CD4-positive, alpha-beta memory T cell (primary cell): ENCODE measurements at regions not wholly inside any gene's neighbourhood (a gene's known extent, or its start where the extent isn't known, plus 50 kb on each side); places are given as distances from the start of the nearest gene placed in this dataset.

Experiments
- CTCF ChIA-PET: fragments of 350-600 bp; sonication (Branson Sonifier 250); formaldehyde crosslinking; loops from one replicate; lab custom pipeline; 2021; ENCODE audit warnings: inconsistent platforms; ENCODE audit not compliant: partially characterized antibody; lab: Charles Lee
- POLR2A ChIA-PET: fragments of 350-600 bp; sonication (Branson Sonifier 250); formaldehyde crosslinking; loops from one replicate; lab custom pipeline; 2021; ENCODE audit not compliant: partially characterized antibody; lab: Charles Lee
- DNase-seq, 5 donors: peaks; one replicate each; pipeline versions ENCODE4 v3.0.0 to v3.0.0-alpha.2; 2020 to 2022; ENCODE audit warnings: mixed read lengths in 1 of 5
- H3K27ac ChIP-seq: one replicate; pipeline ENCODE4 v1.7.0; 2013; ENCODE audit warnings: low read depth, low read length
- H3K27me3 ChIP-seq: 2 replicates; pipeline ENCODE4 v1.7.0; 2013; ENCODE audit warnings: mild to moderate bottlenecking, low read length, moderate library complexity; ENCODE audit not compliant: insufficient read depth
- H3K36me3 ChIP-seq: 2 replicates; pipeline ENCODE4 v1.7.0; 2013; ENCODE audit warnings: mild to moderate bottlenecking, low read length, moderate library complexity; ENCODE audit not compliant: insufficient read depth
- H3K4me1 ChIP-seq: 2 replicates; pipeline ENCODE4 v1.7.0; 2013; ENCODE audit warnings: mild to moderate bottlenecking, low read length, moderate library complexity; ENCODE audit not compliant: insufficient read depth
- H3K4me3 ChIP-seq, 2 donors: one replicate each; pipeline ENCODE4 v1.7.0; 2013; ENCODE audit warnings: low read length in 2 of 2, mild to moderate bottlenecking in 1 of 2
- H3K9me3 ChIP-seq, 2 donors: one replicate each; pipeline ENCODE4 v1.7.0; 2013; ENCODE audit warnings: low read length in 2 of 2, control low read depth in 1 of 2; ENCODE audit not compliant: control insufficient read depth in 1 of 2
- H3K27ac Mint-ChIP-seq, 7 donors: one replicate each; pipeline ENCODE4 v1.8.0; 2020 to 2021; ENCODE audit warnings: mixed read lengths in 7 of 7, mild to moderate bottlenecking in 6 of 7, inconsistent platforms in 3 of 7, moderate library complexity in 3 of 7
- H3K27me3 Mint-ChIP-seq, 2 donors: one replicate each; pipeline ENCODE4 v1.8.0; 2020 to 2021; ENCODE audit warnings: mixed read lengths in 2 of 2
- H3K36me3 Mint-ChIP-seq, 2 donors: one replicate each; pipeline ENCODE4 v1.8.0; 2020 to 2021; ENCODE audit warnings: mixed read lengths in 2 of 2, inconsistent platforms in 1 of 2, mild to moderate bottlenecking in 1 of 2
- H3K4me1 Mint-ChIP-seq, 4 donors: one replicate each; pipeline ENCODE4 v1.8.0; 2020 to 2021; ENCODE audit warnings: mixed read lengths in 4 of 4, mild to moderate bottlenecking in 1 of 4
- H3K4me3 Mint-ChIP-seq, 8 donors: one replicate each; pipeline ENCODE4 v1.8.0; 2020 to 2021; ENCODE audit warnings: mixed read lengths in 8 of 8, mild to moderate bottlenecking in 7 of 8, moderate library complexity in 6 of 8, inconsistent platforms in 3 of 8
- H3K9me3 Mint-ChIP-seq, 8 donors: one replicate each; pipeline ENCODE4 v1.8.0; 2020 to 2021; ENCODE audit warnings: mixed read lengths in 8 of 8, mild to moderate bottlenecking in 5 of 8, inconsistent platforms in 3 of 8, moderate library complexity in 1 of 8
- intact Hi-C: fragments of 100-400 bp; cut with micrococcal nuclease; formaldehyde crosslinking; loops from one replicate; pipeline ENCODE4 v1.15.1; 2023

- peaks cover 3 to 19% of the 10 kb centered on the region in 2 donors for H3K36me3 Mint-ChIP-seq
- H3K9me3 ChIP-seq: no peaks in the 10 kb centered on the region
- peaks cover 8% of the 10 kb centered on the region for H3K36me3 ChIP-seq
- peak overlapping the region; percentile 34 to 60 for H3K4me3 ChIP-seq
- intact Hi-C loops: no loop called here
- H3K4me3 Mint-ChIP-seq: peak overlapping the region; percentile 77 to 92 (median 88)
- ChIA-PET CTCF (interaction anchor here (1.0 to 3.8 kb wide), 7 partner anchors 9 to 104 kb away, joined by 3 to 17 read pairs (median 6); no protein-coding TSS in a partner anchor), POLR2A (interaction anchor here (0.6 to 97.0 kb wide), 9 partner anchors 4 to 764 kb away, joined by 3 to 6031 read pairs (median 14); partner anchors contain the start of gene TNRC6C)
- H3K27me3 Mint-ChIP-seq: no peaks in the 10 kb centered on the region
- no peaks in the 10 kb centered on the region for H3K27me3 ChIP-seq
- peak overlapping the region; percentile 87 to 99 (median 94) for H3K27ac Mint-ChIP-seq
- H3K4me1 ChIP-seq: peaks cover 100% of the 10 kb centered on the region
- H3K4me1 Mint-ChIP-seq: peaks cover 57 to 98% (median 85%) of the 10 kb centered on the region in 4 donors
- no peak for DNase-seq
- no peaks in the 10 kb centered on the region for H3K9me3 Mint-ChIP-seq
- peak overlapping the region; percentile 90 for H3K27ac ChIP-seq
These were observed 295.3 kb downstream of the SEC14L1 start for GRCh38 chr17:77436058-77436442.

- Histone ChIP-seq H3K4me1 (peaks cover 100% of the 10 kb centered on the region), H3K9me3 (no peaks in the 10 kb centered on the region), H3K36me3 (peaks cover 8% of the 10 kb centered on the region), H3K4me3 (peak overlapping the region; percentile 11 to 60), H3K27me3 (no peaks in the 10 kb centered on the region), H3K27ac (peak overlapping the region; percentile 90)
- peaks cover 60 to 98% (median 86%) of the 10 kb centered on the region in 4 donors for H3K4me1 Mint-ChIP-seq
- CTCF ChIA-PET: interaction anchor here (1.0 to 3.8 kb wide), 6 partner anchors 9 to 105 kb away, joined by 3 to 17 read pairs (median 6); no protein-coding TSS in a partner anchor
- DNase-seq: no peak
- peaks cover 3 to 18% of the 10 kb centered on the region in 2 donors for H3K36me3 Mint-ChIP-seq
- no peaks in the 10 kb centered on the region for H3K27me3 Mint-ChIP-seq
- POLR2A ChIA-PET: interaction anchor here (0.6 to 97.0 kb wide), 8 partner anchors 5 to 764 kb away, joined by 3 to 6031 read pairs (median 10); partner anchors contain the start of gene TNRC6C
- no peaks in the 10 kb centered on the region for H3K9me3 Mint-ChIP-seq
- H3K27ac Mint-ChIP-seq: peak overlapping the region; percentile 90 to 99 (median 94)
- intact Hi-C loops: no loop called here
- H3K4me3 Mint-ChIP-seq: peak overlapping the region; percentile 69 to 92 (median 83)
These were observed 295.7 kb downstream of the SEC14L1 start for GRCh38 chr17:77436481-77436880.

GRCh38 chr17:77437017-77437416 is 296.2 kb downstream of the SEC14L1 start:
- Histone ChIP-seq H3K27ac (peak overlapping the region; percentile 90), H3K4me3 (peak overlapping the region; percentile 11 to 60), H3K36me3 (peaks cover 8% of the 10 kb centered on the region), H3K4me1 (peaks cover 100% of the 10 kb centered on the region), H3K27me3 (no peaks in the 10 kb centered on the region), H3K9me3 (no peaks in the 10 kb centered on the region)
- Mint-ChIP-seq H3K4me3 (peak overlapping the region; percentile 69 to 92 (median 82)), H3K36me3 (peaks cover 3 to 18% of the 10 kb centered on the region in 2 donors), H3K4me1 (peaks cover 60 to 98% (median 87%) of the 10 kb centered on the region in 4 donors), H3K9me3 (no peaks in the 10 kb centered on the region), H3K27ac (peak overlapping the region; percentile 90 to 99 (median 96)), H3K27me3 (no peaks in the 10 kb centered on the region)
- intact Hi-C loops: no loop called here
- DNase-seq: no peak
- ChIA-PET POLR2A (interaction anchor here (0.6 to 97.0 kb wide), 4 partner anchors 5 to 106 kb away, joined by 3 to 6031 read pairs (median 3034); no protein-coding TSS in a partner anchor), CTCF (interaction anchor here (1.6 to 3.8 kb wide), 3 partner anchors 15 to 105 kb away, joined by 5 to 17 read pairs (median 7); no protein-coding TSS in a partner anchor)

GRCh38 chr17:77437747-77438146 is 297.0 kb downstream of the SEC14L1 start:
- Mint-ChIP-seq H3K36me3 (peaks cover 3 to 12% of the 10 kb centered on the region in 2 donors), H3K4me3 (peak overlapping the region in 7 of 8 donors; percentile 76 to 92 (median 80)), H3K27me3 (no peaks in the 10 kb centered on the region), H3K4me1 (peaks cover 55 to 98% (median 86%) of the 10 kb centered on the region in 4 donors), H3K9me3 (no peaks in the 10 kb centered on the region), H3K27ac (peak overlapping the region; percentile 90 to 99 (median 96))
- ChIA-PET POLR2A (interaction anchor here (0.7 to 97.0 kb wide), 6 partner anchors 6 to 112 kb away, joined by 3 to 6031 read pairs (median 56); no protein-coding TSS in a partner anchor), CTCF (interaction anchor here (1.4 to 4.3 kb wide), 4 partner anchors 8 to 106 kb away, joined by 5 to 74 read pairs (median 11); no protein-coding TSS in a partner anchor)
- Histone ChIP-seq H3K27ac (peak overlapping the region; percentile 90), H3K4me3 (peak overlapping the region in 1 of 2 donors; percentile 4), H3K9me3 (no peaks in the 10 kb centered on the region), H3K36me3 (peaks cover 8% of the 10 kb centered on the region), H3K27me3 (no peaks in the 10 kb centered on the region), H3K4me1 (peaks cover 100% of the 10 kb centered on the region)
- DNase-seq: no peak
- intact Hi-C loops: no loop called here

- Mint-ChIP-seq H3K36me3 (peaks cover 3 to 12% of the 10 kb centered on the region in 2 donors), H3K27ac (peak overlapping the region; percentile 90 to 99 (median 98)), H3K27me3 (no peaks in the 10 kb centered on the region), H3K4me3 (peak overlapping the region in 7 of 8 donors; percentile 73 to 90 (median 77)), H3K4me1 (peaks cover 60 to 100% (median 90%) of the 10 kb centered on the region in 4 donors), H3K9me3 (no peaks in the 10 kb centered on the region)
- Histone ChIP-seq H3K36me3 (peaks cover 8% of the 10 kb centered on the region), H3K4me3 (peak overlapping the region in 1 of 2 donors; percentile 4), H3K4me1 (peaks cover 100% of the 10 kb centered on the region), H3K27ac (peak overlapping the region; percentile 90), H3K27me3 (no peaks in the 10 kb centered on the region), H3K9me3 (no peaks in the 10 kb centered on the region)
- ChIA-PET CTCF (interaction anchor here (0.8 to 4.3 kb wide), 6 partner anchors 9 to 107 kb away, joined by 3 to 74 read pairs (median 7); no protein-coding TSS in a partner anchor), POLR2A (interaction anchor here (0.7 to 97.0 kb wide), 7 partner anchors 7 to 107 kb away, joined by 3 to 6031 read pairs (median 37); no protein-coding TSS in a partner anchor)
- no peak for DNase-seq
- intact Hi-C loops: no loop called here
These were observed 297.7 kb downstream of the SEC14L1 start for GRCh38 chr17:77438241-77439188.

GRCh38 chr17:77439189-77440018 is 298.6 kb downstream of the SEC14L1 start:
- CTCF ChIA-PET: interaction anchor here (0.8 to 4.3 kb wide), 8 partner anchors 10 to 108 kb away, joined by 3 to 74 read pairs (median 8); no protein-coding TSS in a partner anchor
- POLR2A ChIA-PET: interaction anchor here (0.7 to 97.0 kb wide), 10 partner anchors 8 to 442 kb away, joined by 3 to 6031 read pairs (median 8); no protein-coding TSS in a partner anchor
- intact Hi-C loops: loop anchor here (2.0 to 5.0 kb wide), 2 partner anchors 57 to 67 kb away; no protein-coding TSS in a partner anchor

More at GRCh38 chr17:77439189-77440018, 298.6 kb downstream of the SEC14L1 start:
- Mint-ChIP-seq H3K27me3 (no peaks in the 10 kb centered on the region), H3K4me3 (peak overlapping the region; percentile 53 to 90 (median 76)), H3K4me1 (peaks cover 65 to 100% (median 91%) of the 10 kb centered on the region in 4 donors), H3K27ac (peak overlapping the region; percentile 90 to 99 (median 99)), H3K9me3 (no peaks in the 10 kb centered on the region), H3K36me3 (peaks cover 3 to 10% of the 10 kb centered on the region in 2 donors)
- Histone ChIP-seq H3K36me3 (peaks cover 7% of the 10 kb centered on the region), H3K9me3 (no peaks in the 10 kb centered on the region), H3K27ac (peak overlapping the region; percentile 90), H3K4me3 (peak overlapping the region in 1 of 2 donors; percentile 21), H3K27me3 (no peaks in the 10 kb centered on the region), H3K4me1 (peaks cover 100% of the 10 kb centered on the region)
- DNase-seq: no peak
